ENCODE measurements at regions not wholly inside any gene's neighbourhood (a gene's known extent, or its start where the extent isn't known, plus 50 kb on each side); places are given as distances from the start of the nearest gene placed in this dataset.

DNA sequence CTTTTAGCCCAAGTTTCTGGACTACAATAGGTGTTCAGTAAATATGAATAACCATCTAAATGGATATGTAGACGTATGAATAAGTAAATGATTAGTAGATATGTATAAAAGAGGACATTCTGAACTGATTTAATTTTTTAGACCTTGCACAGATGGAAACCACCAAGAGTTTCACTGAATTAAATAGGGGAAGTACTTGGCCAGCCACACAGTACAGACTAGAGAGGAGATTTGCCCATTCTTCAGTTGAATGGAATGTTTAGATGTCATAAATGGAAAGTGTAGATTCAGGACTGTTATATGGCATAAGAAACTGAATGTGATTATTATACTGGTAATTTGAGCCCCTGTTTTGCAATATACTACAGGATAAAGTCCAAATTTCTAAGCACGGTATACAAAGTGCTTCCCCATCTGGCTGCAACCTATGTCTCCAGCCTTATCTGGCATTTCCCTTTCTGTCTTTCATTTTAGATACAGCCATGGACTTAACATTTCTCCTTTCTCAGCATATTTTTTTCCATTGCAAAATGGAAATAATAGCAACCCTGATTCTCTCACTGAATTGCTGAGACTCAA lies 137.8 kb upstream of the HS3ST1 start:
- no peak for ATAC-seq (replicated peaks in 1 of 2)
- H3K27me3 Mint-ChIP-seq (ENCODE audit: low read depth): no peaks in the 10 kb centered on the region
- H3K36me3 Mint-ChIP-seq (ENCODE audit: insufficient read depth in 2 of 2): peaks cover 0 to 3% of the 10 kb centered on the region in 2 donors
- H3K4me1 Mint-ChIP-seq (ENCODE audit: low read depth): peaks cover 13% of the 10 kb centered on the region
- no peak overlapping the region for H3K27ac Mint-ChIP-seq
- no peak overlapping the region for H3K4me3 Mint-ChIP-seq
- no peak for DNase-seq
- peaks cover 5 to 7% of the 10 kb centered on the region in 2 donors for H3K9me3 Mint-ChIP-seq

DNA sequence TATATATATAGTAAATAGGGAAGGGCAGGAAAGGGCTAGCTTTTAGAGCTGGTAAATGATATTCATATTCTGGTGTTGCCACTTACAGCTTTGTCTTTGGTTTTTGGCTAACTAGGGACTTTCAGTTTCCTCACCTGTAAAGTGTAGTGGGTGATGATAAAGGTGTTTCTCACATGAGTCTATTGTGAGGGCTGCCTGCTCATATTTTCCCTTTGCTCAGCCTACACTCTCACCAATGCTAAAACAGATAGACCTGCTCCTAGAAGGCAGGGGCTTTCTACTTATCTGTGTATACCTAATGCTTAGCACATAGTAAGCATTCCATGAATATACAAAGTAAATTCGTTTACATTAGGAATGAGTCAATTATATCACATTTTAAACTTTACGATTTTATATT lies 137.2 kb upstream of the HS3ST1 start:
- no peak overlapping the region for H3K27ac Mint-ChIP-seq
- peaks cover 13% of the 10 kb centered on the region for H3K4me1 Mint-ChIP-seq (ENCODE audit: low read depth)
- H3K4me3 Mint-ChIP-seq: no peak overlapping the region
- no peaks in the 10 kb centered on the region for H3K27me3 Mint-ChIP-seq (ENCODE audit: low read depth)
- H3K9me3 Mint-ChIP-seq: peaks cover 5 to 7% of the 10 kb centered on the region in 2 donors
- DNase-seq (no peak), ATAC-seq (replicated peaks in 1 of 2) (peak; percentile 45 to 63)
- H3K36me3 Mint-ChIP-seq (ENCODE audit: insufficient read depth in 2 of 2): peaks cover 0 to 3% of the 10 kb centered on the region in 2 donors

GRCh38 chr4:11565213-11565612 lies 136.5 kb upstream of the HS3ST1 start:
- H3K9me3 Mint-ChIP-seq: peaks cover 5 to 7% of the 10 kb centered on the region in 2 donors
- ATAC-seq (replicated peaks in 1 of 2): no peak
- H3K27me3 Mint-ChIP-seq (ENCODE audit: low read depth): no peaks in the 10 kb centered on the region
- H3K36me3 Mint-ChIP-seq (ENCODE audit: insufficient read depth in 2 of 2): peaks cover 0 to 3% of the 10 kb centered on the region in 2 donors
- no peak overlapping the region for H3K27ac Mint-ChIP-seq
- H3K4me3 Mint-ChIP-seq: no peak overlapping the region
- H3K4me1 Mint-ChIP-seq (ENCODE audit: low read depth): peaks cover 13% of the 10 kb centered on the region
- no peak for DNase-seq

DNA sequence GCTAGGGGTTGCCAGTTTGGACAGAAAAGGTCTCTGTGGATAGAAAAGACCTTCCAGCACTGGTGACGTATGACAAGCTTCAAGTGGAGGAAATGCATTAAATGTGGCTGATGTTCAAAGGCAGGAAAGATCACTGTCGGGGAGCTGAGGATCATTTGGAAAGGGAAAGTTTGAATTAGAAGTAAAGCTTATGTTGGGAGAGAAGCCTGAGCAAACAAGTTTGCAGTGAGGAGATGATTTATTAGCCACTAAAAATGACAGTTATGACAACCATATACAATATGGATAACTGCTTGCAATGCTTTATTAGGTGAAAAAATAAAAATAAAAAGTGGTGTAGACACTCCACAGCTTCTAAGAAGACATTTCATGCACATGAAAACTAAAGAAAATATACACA lies 135.3 kb upstream of the HS3ST1 start:
- Mint-ChIP-seq H3K36me3 (ENCODE audit: insufficient read depth in 2 of 2) (peaks cover 0 to 3% of the 10 kb centered on the region in 2 donors), H3K9me3 (peaks cover 5% of the 10 kb centered on the region in 2 donors), H3K4me1 (ENCODE audit: low read depth) (peaks cover 13% of the 10 kb centered on the region), H3K27ac (no peak overlapping the region), H3K27me3 (ENCODE audit: low read depth) (no peaks in the 10 kb centered on the region), H3K4me3 (no peak overlapping the region)
- DNase-seq (no peak), ATAC-seq (replicated peaks in 1 of 2) (no peak)

DNA sequence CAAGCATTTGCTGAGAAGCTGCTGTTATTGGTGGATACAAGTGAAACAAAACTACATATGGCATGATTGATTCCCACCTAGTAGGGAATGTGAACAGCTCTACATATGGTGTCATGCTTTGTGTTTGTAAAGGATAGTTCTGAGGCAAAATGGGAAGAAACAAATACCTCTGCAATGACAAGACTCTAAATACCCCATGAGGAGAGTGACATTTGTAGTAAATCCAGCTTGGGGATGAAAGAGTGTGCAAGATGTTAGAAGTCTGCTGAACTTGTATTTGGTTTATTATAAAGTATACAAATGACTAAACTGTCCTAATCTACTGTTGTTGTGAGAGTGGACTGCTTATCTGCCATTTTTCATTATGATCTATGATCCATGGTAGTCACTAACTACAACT lies 120.8 kb upstream of the HS3ST1 start:
- Mint-ChIP-seq H3K27me3 (ENCODE audit: low read depth) (no peaks in the 10 kb centered on the region), H3K9me3 (peaks cover 2% of the 10 kb centered on the region in 2 donors), H3K36me3 (ENCODE audit: insufficient read depth in 2 of 2) (no peaks in the 10 kb centered on the region), H3K4me3 (no peak overlapping the region), H3K27ac (no peak overlapping the region), H3K4me1 (ENCODE audit: low read depth) (peaks cover 18% of the 10 kb centered on the region)
- ATAC-seq (replicated peaks in 1 of 2): no peak
- DNase-seq: no peak

DNA sequence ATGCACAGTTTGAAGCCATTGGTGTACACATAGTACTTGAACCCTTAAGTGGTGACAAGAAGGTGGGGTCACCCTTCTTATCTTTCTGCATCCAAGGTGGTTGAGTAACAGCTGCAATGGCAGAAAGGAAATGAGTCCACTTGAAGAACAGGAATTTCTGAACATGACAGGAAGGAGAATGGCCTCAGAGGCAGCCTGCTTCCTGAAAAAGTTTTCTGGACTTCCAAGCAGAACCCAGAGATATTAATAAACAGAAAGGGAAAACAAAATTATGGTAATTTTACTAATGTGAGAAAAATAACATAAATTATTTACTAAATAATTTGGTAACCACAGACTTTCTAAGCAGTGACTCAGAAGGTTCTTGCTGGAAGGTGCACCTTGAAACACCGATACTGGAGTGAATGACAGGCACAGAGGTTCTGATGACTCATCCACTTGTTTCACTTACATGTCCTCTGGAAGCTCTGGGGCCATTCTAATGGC lies 119.9 kb upstream of the HS3ST1 start:
- peaks cover 2% of the 10 kb centered on the region in 2 donors for H3K9me3 Mint-ChIP-seq
- H3K36me3 Mint-ChIP-seq (ENCODE audit: insufficient read depth in 2 of 2): no peaks in the 10 kb centered on the region
- H3K27ac Mint-ChIP-seq: no peak overlapping the region
- peak; percentile 62 to 77 for ATAC-seq (replicated peaks in 1 of 2)
- peak in 1 of 2 donors; percentile 10 for DNase-seq
- H3K27me3 Mint-ChIP-seq (ENCODE audit: low read depth): no peaks in the 10 kb centered on the region
- H3K4me3 Mint-ChIP-seq: no peak overlapping the region
- peaks cover 24% of the 10 kb centered on the region for H3K4me1 Mint-ChIP-seq (ENCODE audit: low read depth)

DNA sequence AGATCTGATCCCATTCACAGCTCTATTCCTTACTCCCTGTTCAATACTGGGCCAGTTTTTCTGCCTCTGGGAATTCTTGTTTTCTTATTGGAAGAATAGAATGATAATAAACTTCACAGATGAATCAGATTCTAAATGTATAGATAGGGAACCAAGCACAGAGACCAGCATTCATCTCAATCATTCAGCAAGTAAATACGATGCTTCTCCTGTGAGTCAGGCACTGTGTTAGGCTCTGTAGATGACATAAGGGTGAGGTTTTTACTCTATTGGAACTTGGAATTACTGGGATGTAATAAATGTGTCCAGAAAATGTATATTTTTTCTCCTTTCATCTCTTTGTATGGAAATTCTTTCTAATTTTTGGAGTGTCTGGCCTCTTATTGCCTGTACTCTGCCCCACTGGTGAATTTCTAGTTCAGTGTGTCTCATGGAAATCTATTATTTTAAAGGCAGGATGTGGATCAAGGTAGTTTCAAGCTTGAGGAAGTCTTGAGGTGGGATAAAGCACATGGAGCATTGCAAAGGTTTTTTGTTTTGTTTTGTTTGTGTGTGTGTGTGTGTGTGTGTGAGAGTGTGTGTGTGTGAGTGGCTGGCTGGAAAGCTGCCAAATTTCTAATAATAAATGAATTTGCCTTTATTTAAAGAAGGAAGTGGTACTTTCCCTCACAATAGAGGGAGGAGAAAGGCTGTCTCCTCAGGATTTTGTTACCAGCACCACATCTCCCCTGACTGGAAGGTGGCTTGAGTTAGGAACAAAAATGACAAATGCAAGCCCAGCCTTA lies 117.9 kb upstream of the HS3ST1 start:
- Mint-ChIP-seq H3K4me3 (no peak overlapping the region), H3K36me3 (ENCODE audit: insufficient read depth in 2 of 2) (no peaks in the 10 kb centered on the region), H3K27ac (no peak overlapping the region), H3K9me3 (peaks cover 2% of the 10 kb centered on the region in 2 donors), H3K4me1 (ENCODE audit: low read depth) (peaks cover 24% of the 10 kb centered on the region), H3K27me3 (ENCODE audit: low read depth) (no peaks in the 10 kb centered on the region)
- DNase-seq: no peak
- ATAC-seq (replicated peaks in 1 of 2): no peak

- no peak for ATAC-seq (replicated peaks in 1 of 2)
- Mint-ChIP-seq H3K27ac (no peak overlapping the region), H3K27me3 (ENCODE audit: low read depth) (no peaks in the 10 kb centered on the region), H3K36me3 (ENCODE audit: insufficient read depth in 2 of 2) (no peaks in the 10 kb centered on the region), H3K4me3 (no peak overlapping the region), H3K9me3 (peaks cover 2% of the 10 kb centered on the region in 2 donors), H3K4me1 (ENCODE audit: low read depth) (peaks cover 24% of the 10 kb centered on the region)
- DNase-seq: no peak
Observed at GRCh38 chr4:11545651-11546050, 117.0 kb upstream of the HS3ST1 start.

DNA sequence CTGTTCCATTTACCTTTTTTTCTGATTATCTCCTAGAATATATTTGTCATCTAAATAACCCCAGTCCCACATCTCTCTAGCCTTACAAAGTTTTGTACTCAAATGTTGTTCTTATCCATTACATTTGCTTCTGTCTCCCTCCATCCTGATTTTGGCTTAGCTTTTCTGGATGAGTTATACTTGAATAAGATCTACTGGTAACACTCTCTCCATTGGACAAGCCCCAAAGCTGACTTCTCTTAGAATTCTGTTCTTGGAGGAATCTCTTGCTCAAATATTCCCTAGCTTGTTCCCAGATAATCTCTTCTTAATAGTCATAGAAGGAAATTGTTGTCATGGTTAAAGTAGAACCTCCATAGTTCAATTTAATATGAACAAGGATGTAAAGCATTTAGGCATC lies 115.5 kb upstream of the HS3ST1 start:
- no peak overlapping the region for H3K27ac Mint-ChIP-seq
- H3K27me3 Mint-ChIP-seq (ENCODE audit: low read depth): no peaks in the 10 kb centered on the region
- ATAC-seq (replicated peaks in 1 of 2) (no peak), DNase-seq (no peak)
- H3K36me3 Mint-ChIP-seq (ENCODE audit: insufficient read depth in 2 of 2): no peaks in the 10 kb centered on the region
- H3K9me3 Mint-ChIP-seq: peaks cover 0 to 2% of the 10 kb centered on the region in 2 donors
- H3K4me1 Mint-ChIP-seq (ENCODE audit: low read depth): peaks cover 21% of the 10 kb centered on the region
- H3K4me3 Mint-ChIP-seq: no peak overlapping the region

DNA sequence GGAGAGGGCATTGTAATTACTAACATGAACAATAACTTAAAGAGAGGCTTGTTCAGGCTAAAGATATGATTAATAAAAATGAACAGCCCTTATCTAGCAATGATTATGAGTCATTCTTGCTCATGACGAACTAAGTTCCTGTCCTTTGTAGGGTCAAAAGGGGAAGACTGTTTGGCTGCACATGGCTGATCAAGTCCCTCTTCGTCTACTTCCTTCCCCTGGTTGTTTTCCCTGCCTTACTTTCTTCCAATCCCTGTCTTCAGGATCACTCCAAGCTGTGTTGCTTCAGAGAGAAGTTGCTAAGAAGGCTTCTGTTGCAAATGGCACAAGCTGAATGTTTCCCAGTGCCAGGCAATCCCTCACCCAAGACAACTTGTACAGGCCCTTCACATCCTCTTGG lies 115.0 kb upstream of the HS3ST1 start:
- Mint-ChIP-seq H3K27me3 (ENCODE audit: low read depth) (no peaks in the 10 kb centered on the region), H3K4me3 (no peak overlapping the region), H3K36me3 (ENCODE audit: insufficient read depth in 2 of 2) (no peaks in the 10 kb centered on the region), H3K9me3 (peaks cover 0 to 2% of the 10 kb centered on the region in 2 donors), H3K27ac (no peak overlapping the region), H3K4me1 (ENCODE audit: low read depth) (peaks cover 16% of the 10 kb centered on the region)
- DNase-seq (no peak), ATAC-seq (replicated peaks in 1 of 2) (no peak)

DNA sequence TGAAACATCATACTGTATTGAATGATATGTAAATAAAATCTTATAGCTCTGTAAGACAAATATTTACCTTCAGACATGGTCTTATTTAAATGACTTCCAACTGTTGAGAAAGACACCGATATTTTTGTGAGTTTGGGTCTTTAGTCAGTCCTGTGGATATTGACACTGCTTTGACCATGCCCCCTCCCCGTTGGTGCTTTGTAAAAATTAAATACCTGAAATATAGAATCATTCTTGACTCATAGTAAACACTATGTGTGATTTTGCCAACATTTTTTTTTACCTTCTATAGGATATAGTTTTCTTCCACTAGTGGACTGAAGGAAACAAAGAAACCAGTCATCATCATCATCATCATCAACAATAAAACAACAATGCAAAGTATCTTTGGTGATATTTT lies 114.3 kb upstream of the HS3ST1 start:
- peaks cover 9% of the 10 kb centered on the region for H3K4me1 Mint-ChIP-seq (ENCODE audit: low read depth)
- H3K9me3 Mint-ChIP-seq: peaks cover 0 to 2% of the 10 kb centered on the region in 2 donors
- no peak overlapping the region for H3K27ac Mint-ChIP-seq
- DNase-seq: no peak
- ATAC-seq (replicated peaks in 1 of 2): no peak
- no peaks in the 10 kb centered on the region for H3K27me3 Mint-ChIP-seq (ENCODE audit: low read depth)
- no peak overlapping the region for H3K4me3 Mint-ChIP-seq
- H3K36me3 Mint-ChIP-seq (ENCODE audit: insufficient read depth in 2 of 2): no peaks in the 10 kb centered on the region

DNA sequence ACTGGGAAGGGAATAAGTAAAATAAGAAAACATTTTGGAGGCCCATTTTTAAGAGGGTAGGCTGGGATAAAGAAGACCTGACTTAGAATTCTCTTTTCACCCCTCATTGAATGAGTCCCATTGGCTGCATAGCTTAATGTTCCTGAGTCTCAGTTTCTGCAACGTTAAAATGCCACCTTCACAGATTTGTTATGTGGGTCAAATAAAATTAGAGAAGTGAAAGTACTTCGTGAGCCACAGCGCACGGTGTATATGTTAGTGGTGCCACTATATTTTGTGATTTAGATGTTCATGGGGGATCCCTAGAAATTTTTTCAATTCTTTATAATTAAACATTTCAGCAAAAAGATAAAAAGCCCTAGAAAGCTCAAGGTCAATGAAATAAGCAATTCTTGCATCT lies 109.2 kb upstream of the HS3ST1 start:
- Mint-ChIP-seq H3K4me3 (no peak overlapping the region), H3K27me3 (ENCODE audit: low read depth) (no peaks in the 10 kb centered on the region), H3K36me3 (ENCODE audit: insufficient read depth in 2 of 2) (no peaks in the 10 kb centered on the region), H3K9me3 (no peaks in the 10 kb centered on the region), H3K4me1 (ENCODE audit: low read depth) (no peaks in the 10 kb centered on the region), H3K27ac (no peak overlapping the region)
- no peak for ATAC-seq (replicated peaks in 1 of 2)
- DNase-seq: no peak

- Mint-ChIP-seq H3K4me3 (no peak overlapping the region), H3K9me3 (no peaks in the 10 kb centered on the region), H3K36me3 (ENCODE audit: insufficient read depth in 2 of 2) (no peaks in the 10 kb centered on the region)
Observed at GRCh38 chr4:11535333-11535732, 106.6 kb upstream of the HS3ST1 start.

More at GRCh38 chr4:11535333-11535732, 106.6 kb upstream of the HS3ST1 start:
- ATAC-seq (replicated peaks in 1 of 2) (no peak), DNase-seq (no peak)
- Mint-ChIP-seq H3K4me1 (ENCODE audit: low read depth) (no peaks in the 10 kb centered on the region), H3K27ac (no peak overlapping the region), H3K27me3 (ENCODE audit: low read depth) (no peaks in the 10 kb centered on the region)
